WTC11 (cell line): ENCODE measurements at regions not wholly inside any gene's neighbourhood (a gene's known extent, or its start where the extent isn't known, plus 50 kb on each side); places are given as distances from the start of the nearest gene placed in this dataset.

Experiments used
- ATF3 ChIP-seq: sonication (generic); formaldehyde crosslinking; conservative IDR thresholded peaks from 2 replicates; pipeline ENCODE4 v1.8.1; 2022; ENCODE audit warnings: mild to moderate bottlenecking, missing genetic modification reagents
- CTCF ChIP-seq: fragments of 200-600 bp; IDR thresholded peaks from 2 replicates; pipeline ENCODE4 v1.8.0; 2022; ENCODE audit warnings: antibody characterized with exemption
- FOXJ3 ChIP-seq: sonication (generic); formaldehyde crosslinking; IDR thresholded peaks from 2 replicates; pipeline ENCODE4 v1.9.0; 2021; ENCODE audit warnings: missing genetic modification reagents, mild to moderate bottlenecking, borderline replicate concordance
- KAT7 ChIP-seq: sonication (generic); formaldehyde crosslinking; IDR thresholded peaks from 2 replicates; pipeline ENCODE4 v1.8.1; 2023; ENCODE audit warnings: missing genetic modification reagents, mild to moderate bottlenecking, borderline replicate concordance
- MAX ChIP-seq: sonication (generic); formaldehyde crosslinking; IDR thresholded peaks from 2 replicates; pipeline ENCODE4 v1.8.0; 2022; ENCODE audit warnings: mild to moderate bottlenecking, missing genetic modification reagents
- NR2C2 ChIP-seq: sonication (generic); formaldehyde crosslinking; IDR thresholded peaks from 2 replicates; pipeline ENCODE4 v1.8.0; 2022; ENCODE audit warnings: mild to moderate bottlenecking, missing genetic modification reagents
- TCF7 ChIP-seq: sonication (generic); formaldehyde crosslinking; IDR thresholded peaks from 2 replicates; pipeline ENCODE4 v1.8.0; 2022; ENCODE audit warnings: mild to moderate bottlenecking, low read depth, missing genetic modification reagents, moderate library complexity
- TP53 ChIP-seq: sonication (generic); formaldehyde crosslinking; IDR thresholded peaks from 2 replicates; pipeline ENCODE4 v1.8.1; 2023; ENCODE audit warnings: mild to moderate bottlenecking, missing genetic modification reagents
- USF1 ChIP-seq: sonication (generic); formaldehyde crosslinking; IDR thresholded peaks from 2 replicates; pipeline ENCODE4 v1.8.0; 2022; ENCODE audit warnings: mild to moderate bottlenecking, missing genetic modification reagents
- USF2 ChIP-seq: sonication (generic); formaldehyde crosslinking; IDR thresholded peaks from 2 replicates; pipeline ENCODE4 v1.8.1; 2023; ENCODE audit warnings: mild to moderate bottlenecking, missing genetic modification reagents, moderate library complexity
- ZMAT4 ChIP-seq: fragments of 250-450 bp; sonication (Bioruptor Pico); IDR thresholded peaks from 2 replicates; pipeline ENCODE4 v1.9.0; 2021; ENCODE audit warnings: mild to moderate bottlenecking
- ZNF232 ChIP-seq: sonication (generic); formaldehyde crosslinking; IDR thresholded peaks from 2 replicates; pipeline ENCODE4 v1.8.0; 2022; ENCODE audit warnings: mild to moderate bottlenecking, missing genetic modification reagents
- ZNF425 ChIP-seq: fragments of 250-450 bp; sonication (Bioruptor Pico); conservative IDR thresholded peaks from 2 replicates; pipeline ENCODE4 v1.9.0; 2021; ENCODE audit warnings: mild to moderate bottlenecking
- ZNF512 ChIP-seq: sonication (generic); formaldehyde crosslinking; IDR thresholded peaks from 2 replicates; pipeline ENCODE4 v1.8.1; 2022; ENCODE audit warnings: missing genetic modification reagents, borderline replicate concordance

- TF ChIP-seq USF2 (CRISPR knock-in tag) (no peak), ATF3 (no peak), ZMAT4 (CRISPR knock-in tag) (no peak), CTCF (no peak), TP53 (CRISPR knock-in tag) (no peak), USF1 (CRISPR knock-in tag) (no peak), ZNF425 (CRISPR knock-in tag) (no peak), ZNF512 (CRISPR knock-in tag) (no peak), FOXJ3 (CRISPR knock-in tag) (no peak), MAX (CRISPR knock-in tag) (no peak), ZNF232 (CRISPR knock-in tag) (no peak), NR2C2 (CRISPR knock-in tag) (no peak), KAT7 (no peak), TCF7 (CRISPR knock-in tag) (no peak)
These were observed 632.9 kb upstream of the CADM1 start for GRCh38 chr11:116136987-116137674.
